ENCODE measurements at regions not wholly inside any gene's neighbourhood (a gene's known extent, or its start where the extent isn't known, plus 50 kb on each side); places are given as distances from the start of the nearest gene placed in this dataset.

- H3K9me3 ChIP-seq (ENCODE audit: control extremely low read depth in 1 of 3, control insufficient read depth in 2 of 3, insufficient read depth in 1 of 3, low read length in 2 of 3) = peaks cover 0 to under 1% (median 0%) of the 10 kb centered on the region in 3 donors
- Mint-ChIP-seq H3K4me3 (no peak overlapping the region), H3K9me3 (ENCODE audit: insufficient read depth) (peaks cover 2% of the 10 kb centered on the region), H3K27ac (no peak overlapping the region), H3K4me1 (no peaks in the 10 kb centered on the region), H3K27me3 (no peaks in the 10 kb centered on the region)
- CTCF ChIA-PET = interaction anchor here (0.5 kb wide), 1 partner anchor 698 kb away, joined by 5 read pairs; no protein-coding TSS in a partner anchor
- TF ChIP-seq EZH2 (IDR thresholded peaks at IDR 0.05; ENCODE audit: borderline replicate concordance, insufficient read depth, low read depth, low read length, poor library complexity, severe bottlenecking) (no peak), CTCF (IDR thresholded peaks at IDR 0.05) (no peak)
- ATAC-seq (ENCODE audit: low read depth) (no peak), DNase-seq (no peak)
- no peak overlapping the region for H3K4me2 ChIP-seq (replicated peaks; ENCODE audit: low read depth, low read length, poor library complexity, severe bottlenecking)
- H3K4me1 ChIP-seq (ENCODE audit: control insufficient read depth in 2 of 2, insufficient read depth in 2 of 2, low read length in 2 of 2) = no peaks in the 10 kb centered on the region
- H3K27me3 ChIP-seq (replicated peaks in 1 of 4; ENCODE audit: control extremely low read depth in 1 of 4, control insufficient read depth in 3 of 4, insufficient read depth in 4 of 4, low read length in 3 of 4) = no peaks in the 10 kb centered on the region
- no peaks in the 10 kb centered on the region for H3K36me3 ChIP-seq (replicated peaks in 1 of 2; ENCODE audit: control extremely low read depth in 1 of 2, control insufficient read depth in 1 of 2, extremely low read depth in 1 of 2, insufficient read depth in 2 of 2, low read length in 1 of 2)
- no peak overlapping the region for H3K9ac ChIP-seq (ENCODE audit: low read length)
- POLR2A ChIA-PET = no interaction called here
- 52% methylated on average over 3 of the region's 5 CpGs for WGBS (ENCODE audit: insufficient coverage)
- H4K20me1 ChIP-seq (ENCODE audit: control insufficient read depth, insufficient read depth, low read length, poor library complexity, severe bottlenecking) = no peaks in the 10 kb centered on the region
- intact Hi-C loops (cut with micrococcal nuclease) = no loop called here
- no peak overlapping the region for H3K4me3 ChIP-seq (ENCODE audit: control extremely low read depth in 1 of 5, extremely low read depth in 1 of 5, insufficient read depth in 1 of 5, low read depth in 2 of 5, low read length in 4 of 5)
- H2AFZ ChIP-seq (ENCODE audit: insufficient read depth, low read depth, low read length, poor library complexity, severe bottlenecking) = no peak overlapping the region
- no peak overlapping the region for H3K27ac ChIP-seq (ENCODE audit: low read length in 2 of 2)
- H3K79me2 ChIP-seq (ENCODE audit: control insufficient read depth, insufficient read depth, low read length) = no peaks in the 10 kb centered on the region
Measured at GRCh38 chr4:12084690-12085089, 656.0 kb upstream of the HS3ST1 start.

DNA sequence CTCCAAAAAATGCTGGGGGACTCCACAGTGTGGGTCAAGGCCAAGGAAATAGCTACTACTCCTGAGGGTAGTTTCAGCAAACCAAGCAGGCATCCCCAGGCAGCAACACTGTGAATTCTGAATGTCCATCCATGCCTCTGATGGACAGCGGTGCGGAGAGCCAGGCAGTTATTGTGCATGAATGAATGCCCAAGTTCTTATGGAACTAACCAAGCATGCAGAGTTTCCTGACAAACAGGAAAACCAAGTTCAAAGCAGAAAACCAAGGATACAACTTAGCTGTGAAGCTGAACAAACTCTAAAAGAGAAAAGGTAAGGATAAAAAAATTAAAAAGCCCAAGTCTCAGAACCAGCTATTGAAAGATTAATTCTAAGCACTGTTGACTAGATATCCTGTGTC, 642.6 kb upstream of the HS3ST1 start:
- ChIA-PET POLR2A (no interaction called here), CTCF (no interaction called here)
- Mint-ChIP-seq H3K4me3 (no peak overlapping the region), H3K9me3 (ENCODE audit: insufficient read depth) (no peaks in the 10 kb centered on the region), H3K27me3 (no peaks in the 10 kb centered on the region), H3K4me1 (no peaks in the 10 kb centered on the region), H3K27ac (no peak overlapping the region)
- DNase-seq (no peak), ATAC-seq (ENCODE audit: low read depth) (no peak)
- Histone ChIP-seq H3K27me3 (replicated peaks in 1 of 4; ENCODE audit: control extremely low read depth in 1 of 4, control insufficient read depth in 3 of 4, insufficient read depth in 4 of 4, low read length in 3 of 4) (no peaks in the 10 kb centered on the region), H2AFZ (ENCODE audit: insufficient read depth, low read depth, low read length, poor library complexity, severe bottlenecking) (no peak overlapping the region), H3K9me3 (ENCODE audit: control extremely low read depth in 1 of 3, control insufficient read depth in 2 of 3, insufficient read depth in 1 of 3, low read length in 2 of 3) (no peaks in the 10 kb centered on the region), H3K9ac (ENCODE audit: low read length) (no peak overlapping the region), H3K79me2 (ENCODE audit: control insufficient read depth, insufficient read depth, low read length) (no peaks in the 10 kb centered on the region), H3K36me3 (replicated peaks in 1 of 2; ENCODE audit: control extremely low read depth in 1 of 2, control insufficient read depth in 1 of 2, extremely low read depth in 1 of 2, insufficient read depth in 2 of 2, low read length in 1 of 2) (no peaks in the 10 kb centered on the region), H3K4me3 (ENCODE audit: control extremely low read depth in 1 of 5, extremely low read depth in 1 of 5, insufficient read depth in 1 of 5, low read depth in 2 of 5, low read length in 4 of 5) (no peak overlapping the region), H3K27ac (ENCODE audit: low read length in 2 of 2) (no peak overlapping the region), H3K4me1 (ENCODE audit: control insufficient read depth in 2 of 2, insufficient read depth in 2 of 2, low read length in 2 of 2) (no peaks in the 10 kb centered on the region), H3K4me2 (replicated peaks; ENCODE audit: low read depth, low read length, poor library complexity, severe bottlenecking) (no peak overlapping the region), H4K20me1 (ENCODE audit: control insufficient read depth, insufficient read depth, low read length, poor library complexity, severe bottlenecking) (no peaks in the 10 kb centered on the region)
- 56% methylated on average over 2 of the region's 2 CpGs for WGBS (ENCODE audit: insufficient coverage)
- TF ChIP-seq CTCF (IDR thresholded peaks at IDR 0.05) (no peak), EZH2 (IDR thresholded peaks at IDR 0.05; ENCODE audit: borderline replicate concordance, insufficient read depth, low read depth, low read length, poor library complexity, severe bottlenecking) (no peak)
- intact Hi-C loops (cut with micrococcal nuclease) = no loop called here

All from B cell (primary cell).